ENCODE measurements at regions not wholly inside any gene's neighbourhood (a gene's known extent, or its start where the extent isn't known, plus 50 kb on each side); places are given as distances from the start of the nearest gene placed in this dataset.
A peak's percentile ranks its signal among the peaks of the same experiment; 100 is the strongest.

GRCh38 chr6:91317984-91318383, 731.1 kb upstream of the MAP3K7 start:
- DNase-seq, result no peak

- no peak for DNase-seq
Measured at GRCh38 chr6:91317247-91317835, 730.5 kb upstream of the MAP3K7 start.

GRCh38 chr6:91310178-91310577, 723.3 kb upstream of the MAP3K7 start:
- no peak for DNase-seq

GRCh38 chr6:91305755-91306154, 718.9 kb upstream of the MAP3K7 start:
- DNase-seq, result no peak

GRCh38 chr6:91304521-91304920, 717.6 kb upstream of the MAP3K7 start:
- peak; percentile 37 for DNase-seq

- DNase-seq, result no peak
Measured at GRCh38 chr6:91303326-91303725, 716.5 kb upstream of the MAP3K7 start.

GRCh38 chr6:91299544-91300491, 712.9 kb upstream of the MAP3K7 start:
- DNase-seq, result peak; percentile 92

GRCh38 chr6:91298543-91299145, 711.8 kb upstream of the MAP3K7 start:
- no peak for DNase-seq

GRCh38 chr6:91293395-91293794, 706.5 kb upstream of the MAP3K7 start:
- DNase-seq, result no peak

- DNase-seq, result peak; percentile 15
Measured at GRCh38 chr6:91291071-91291470, 704.2 kb upstream of the MAP3K7 start.

GRCh38 chr6:91288741-91289140, 701.9 kb upstream of the MAP3K7 start:
- DNase-seq, result no peak

- no peak for DNase-seq
Measured at GRCh38 chr6:91281901-91282300, 695.0 kb upstream of the MAP3K7 start.

GRCh38 chr6:91280494-91280830, 693.6 kb upstream of the MAP3K7 start:
- no peak for DNase-seq

- no peak for DNase-seq
Measured at GRCh38 chr6:91279740-91280493, 693.0 kb upstream of the MAP3K7 start.

GRCh38 chr6:91278416-91278815, 691.5 kb upstream of the MAP3K7 start:
- DNase-seq, result peak; percentile 55

- peak; percentile 19 for DNase-seq
Measured at GRCh38 chr6:91276315-91276714, 689.4 kb upstream of the MAP3K7 start.

- DNase-seq, result no peak
Measured at GRCh38 chr6:91273729-91274128, 686.9 kb upstream of the MAP3K7 start.

GRCh38 chr6:91271807-91272206, 684.9 kb upstream of the MAP3K7 start:
- DNase-seq, result no peak

GRCh38 chr6:91268941-91269340, 682.1 kb upstream of the MAP3K7 start:
- peak; percentile 16 for DNase-seq

- DNase-seq, result no peak
Measured at GRCh38 chr6:91267246-91267645, 680.4 kb upstream of the MAP3K7 start.

- DNase-seq, result no peak
Measured at GRCh38 chr6:91266156-91266555, 679.3 kb upstream of the MAP3K7 start.

- no peak for DNase-seq
Measured at GRCh38 chr6:91243436-91243835, 656.6 kb upstream of the MAP3K7 start.

GRCh38 chr6:91242614-91242949, 655.7 kb upstream of the MAP3K7 start:
- no peak for DNase-seq
